PC-9 (cell line): ENCODE measurements at regions not wholly inside any gene's neighbourhood (a gene's known extent, or its start where the extent isn't known, plus 50 kb on each side); places are given as distances from the start of the nearest gene placed in this dataset.

ENCODE experiments used
- EZH2 ChIP-seq: fragments of 200-600 bp; sonication (generic); IDR thresholded peaks from 2 replicates; pipeline ENCODE4 v1.8.0; 2017; ENCODE audit warnings: antibody characterized with exemption, low read depth
- TF ChIP-seq, protein P1 (sequence below): fragments of 200-600 bp; sonication (generic); conservative IDR thresholded peaks from 2 replicates; pipeline ENCODE4 v1.6.1; 2017; ENCODE audit warnings: mixed run types, antibody characterized with exemption, mild to moderate bottlenecking, moderate library complexity

- no peak for TF ChIP-seq EZH2
- TF ChIP-seq, protein P1, sequence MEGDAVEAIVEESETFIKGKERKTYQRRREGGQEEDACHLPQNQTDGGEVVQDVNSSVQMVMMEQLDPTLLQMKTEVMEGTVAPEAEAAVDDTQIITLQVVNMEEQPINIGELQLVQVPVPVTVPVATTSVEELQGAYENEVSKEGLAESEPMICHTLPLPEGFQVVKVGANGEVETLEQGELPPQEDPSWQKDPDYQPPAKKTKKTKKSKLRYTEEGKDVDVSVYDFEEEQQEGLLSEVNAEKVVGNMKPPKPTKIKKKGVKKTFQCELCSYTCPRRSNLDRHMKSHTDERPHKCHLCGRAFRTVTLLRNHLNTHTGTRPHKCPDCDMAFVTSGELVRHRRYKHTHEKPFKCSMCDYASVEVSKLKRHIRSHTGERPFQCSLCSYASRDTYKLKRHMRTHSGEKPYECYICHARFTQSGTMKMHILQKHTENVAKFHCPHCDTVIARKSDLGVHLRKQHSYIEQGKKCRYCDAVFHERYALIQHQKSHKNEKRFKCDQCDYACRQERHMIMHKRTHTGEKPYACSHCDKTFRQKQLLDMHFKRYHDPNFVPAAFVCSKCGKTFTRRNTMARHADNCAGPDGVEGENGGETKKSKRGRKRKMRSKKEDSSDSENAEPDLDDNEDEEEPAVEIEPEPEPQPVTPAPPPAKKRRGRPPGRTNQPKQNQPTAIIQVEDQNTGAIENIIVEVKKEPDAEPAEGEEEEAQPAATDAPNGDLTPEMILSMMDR = no peak
These were observed 1135.8 kb downstream of the BCL11B start for GRCh38 chr14:98136012-98136789.
